H1 (cell line): ENCODE measurements at regions not wholly inside any gene's neighbourhood (a gene's known extent, or its start where the extent isn't known, plus 50 kb on each side); places are given as distances from the start of the nearest gene placed in this dataset.

Experiments
- GABPA ChIP-seq: IDR thresholded peaks from 2 replicates; pipeline ENCODE4 v1.6.1; 2011; ENCODE audit warnings: mild to moderate bottlenecking, low read length, moderate library complexity, borderline replicate concordance; ENCODE audit not compliant: insufficient read depth
- SAP30 ChIP-seq: fragments of 300-600 bp; sonication (generic); IDR thresholded peaks from 2 replicates; pipeline ENCODE4 v1.7.1; 2012; ENCODE audit warnings: low read length, moderate library complexity, mild to moderate bottlenecking, inconsistent platforms; ENCODE audit not compliant: insufficient read depth, insufficient replicate concordance

- TF ChIP-seq SAP30 (no peak), GABPA (no peak)
These were observed 1412.4 kb upstream of the CELF2 start (continued) for GRCh38 chr10:9605231-9605630.
